Cortex of kidney (tissue), 1 donor: ENCODE measurements at regions not wholly inside any gene's neighbourhood (a gene's known extent, or its start where the extent isn't known, plus 50 kb on each side); places are given as distances from the start of the nearest gene placed in this dataset.
A peak's percentile ranks its signal among the peaks of the same experiment; 100 is the strongest.

Source experiments
- DNase-seq: peaks from one replicate; lab custom pipeline; 2025; lab: John Stamatoyannopoulos, UW

GRCh38 chr2:41775366-41776025 is 272.3 kb upstream of the PKDCC start:
- no peak for DNase-seq

GRCh38 chr2:41779888-41780287 is 267.9 kb upstream of the PKDCC start:
- DNase-seq: no peak

DNA sequence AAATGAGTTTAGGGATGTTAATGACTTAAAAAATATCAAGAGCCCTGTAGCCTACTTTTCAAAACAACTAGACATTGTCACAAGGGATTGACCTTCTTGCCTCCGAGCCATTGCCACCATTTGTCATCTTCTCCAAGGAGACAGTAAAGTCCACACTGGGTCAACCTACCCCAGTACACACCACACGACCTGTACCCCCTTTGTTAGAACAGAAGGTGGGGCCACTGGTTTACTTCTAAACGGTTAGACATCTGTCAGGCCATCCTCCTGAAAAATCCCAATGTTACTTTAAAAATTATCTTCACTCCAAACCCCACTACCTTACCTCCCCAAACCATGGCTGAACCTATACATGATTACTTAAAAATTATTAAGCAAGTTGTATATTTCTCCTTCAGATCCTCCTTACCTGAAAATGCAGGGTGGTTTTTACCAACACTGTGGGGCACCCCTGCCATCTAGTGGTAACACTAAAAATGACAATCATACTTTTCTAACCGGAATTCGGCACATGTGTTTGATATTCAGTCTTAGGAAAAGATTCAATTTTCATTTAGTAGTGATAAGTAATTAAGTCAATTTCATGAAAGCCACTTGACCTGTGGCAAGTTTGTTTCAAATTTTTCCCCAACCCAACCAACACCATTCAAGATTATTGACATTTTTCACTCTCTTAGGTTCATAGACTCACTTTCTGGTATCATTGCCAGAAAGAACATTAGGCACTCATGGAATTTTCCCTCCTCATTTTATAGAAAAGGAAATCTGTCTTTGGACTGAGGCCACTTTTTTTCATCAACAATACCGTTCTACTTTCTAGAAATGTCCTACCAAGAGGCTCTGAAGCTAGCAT is 265.3 kb upstream of the PKDCC start:
- no peak for DNase-seq

GRCh38 chr2:41784496-41784895 is 263.3 kb upstream of the PKDCC start:
- DNase-seq: no peak

DNA sequence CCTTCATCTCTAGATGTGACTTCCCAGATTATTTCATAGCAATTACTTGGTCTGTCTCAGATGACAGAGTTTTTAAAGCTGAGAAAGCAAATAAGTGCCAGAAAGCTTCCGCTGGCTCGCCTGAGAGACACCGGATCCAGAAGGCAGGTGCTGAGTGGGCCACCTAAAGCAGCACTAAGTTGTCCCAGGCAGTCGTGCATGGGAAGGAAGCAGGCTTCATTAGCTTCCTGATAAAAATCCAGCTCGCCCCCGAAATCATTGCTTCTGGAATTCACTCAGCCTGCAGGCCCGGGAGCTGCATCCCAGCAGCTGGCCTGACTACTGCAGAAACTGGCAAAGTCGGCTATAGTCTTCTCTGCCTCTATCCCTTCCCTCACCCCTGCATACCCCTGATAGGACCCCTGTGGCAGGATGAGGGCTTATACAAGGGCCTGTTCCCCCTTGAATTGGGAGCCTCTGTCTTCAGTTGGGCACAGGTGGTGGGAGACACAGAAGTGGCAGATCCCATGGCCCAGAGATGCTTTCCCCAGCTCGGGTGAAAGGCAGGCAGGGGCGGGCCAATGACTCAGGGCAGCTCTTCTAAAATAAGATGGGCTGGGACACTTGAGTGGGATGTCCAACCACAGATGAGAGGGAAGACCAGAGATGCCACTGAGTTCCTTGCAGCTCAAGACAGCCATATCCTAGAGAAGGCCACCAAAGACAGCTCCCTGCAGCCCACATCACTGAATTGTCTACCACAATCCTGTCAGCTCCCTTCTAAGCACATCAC is 262.4 kb upstream of the PKDCC start:
- no peak for DNase-seq

DNA sequence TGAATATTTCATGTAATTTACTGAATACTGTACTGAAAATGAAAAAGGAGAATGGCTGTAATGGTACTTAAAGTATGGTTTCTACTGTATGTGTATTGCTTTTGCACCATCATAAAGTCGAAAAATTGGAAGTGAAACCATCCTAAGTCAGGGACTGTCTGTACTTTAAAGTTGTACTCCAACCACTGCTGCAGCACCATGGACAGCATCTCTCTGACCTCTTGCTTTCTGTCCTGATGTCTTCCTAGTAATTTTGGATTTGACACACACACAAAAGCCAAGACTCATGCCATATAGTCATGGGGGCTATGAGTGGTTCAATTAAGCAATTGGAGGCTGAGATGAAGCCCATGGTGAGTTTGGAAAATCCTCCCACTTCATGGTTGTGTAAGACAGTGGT is 256.3 kb upstream of the PKDCC start:
- DNase-seq: no peak

- no peak for DNase-seq
These were observed 244.5 kb upstream of the PKDCC start for GRCh38 chr2:41803361-41803760.

GRCh38 chr2:41806286-41806685 is 241.5 kb upstream of the PKDCC start:
- no peak for DNase-seq

DNA sequence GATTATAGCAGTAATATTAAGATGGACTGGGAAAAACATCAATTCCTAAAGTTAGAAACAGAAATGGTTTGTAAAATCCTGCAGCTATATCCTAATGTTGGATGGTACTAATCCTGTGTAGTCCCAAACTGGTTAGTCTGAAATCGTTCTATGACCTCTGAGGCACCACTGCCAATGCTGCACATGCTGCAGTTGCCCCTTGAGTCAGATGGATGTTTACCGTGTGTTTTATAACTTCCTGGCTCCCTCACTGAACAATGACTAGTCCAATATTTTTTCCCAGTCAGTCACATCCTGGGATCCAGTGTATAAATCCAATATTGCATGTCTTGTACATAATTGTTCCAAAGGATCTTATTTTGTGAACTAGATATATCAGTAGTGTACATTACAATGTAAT is 226.7 kb upstream of the PKDCC start:
- no peak for DNase-seq

DNA sequence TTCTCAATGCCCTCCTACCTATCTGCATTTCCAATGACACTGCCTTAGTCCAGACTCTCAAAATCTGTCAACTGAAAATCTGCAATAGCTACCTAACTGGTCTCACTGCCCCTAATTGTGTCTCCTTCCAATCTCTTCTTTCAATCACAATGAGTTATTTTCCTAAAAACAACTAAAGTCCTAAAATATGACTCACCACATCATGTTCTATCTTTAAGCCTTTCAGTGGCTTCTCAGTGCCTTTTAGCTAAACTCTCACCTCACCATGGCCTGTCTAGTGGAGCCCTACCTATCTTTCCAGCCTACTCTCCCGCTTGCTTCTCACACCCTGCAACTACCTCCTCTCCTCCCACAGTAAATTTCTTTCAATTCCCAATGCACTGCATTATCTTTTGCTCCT is 220.9 kb upstream of the PKDCC start:
- no peak for DNase-seq

DNA sequence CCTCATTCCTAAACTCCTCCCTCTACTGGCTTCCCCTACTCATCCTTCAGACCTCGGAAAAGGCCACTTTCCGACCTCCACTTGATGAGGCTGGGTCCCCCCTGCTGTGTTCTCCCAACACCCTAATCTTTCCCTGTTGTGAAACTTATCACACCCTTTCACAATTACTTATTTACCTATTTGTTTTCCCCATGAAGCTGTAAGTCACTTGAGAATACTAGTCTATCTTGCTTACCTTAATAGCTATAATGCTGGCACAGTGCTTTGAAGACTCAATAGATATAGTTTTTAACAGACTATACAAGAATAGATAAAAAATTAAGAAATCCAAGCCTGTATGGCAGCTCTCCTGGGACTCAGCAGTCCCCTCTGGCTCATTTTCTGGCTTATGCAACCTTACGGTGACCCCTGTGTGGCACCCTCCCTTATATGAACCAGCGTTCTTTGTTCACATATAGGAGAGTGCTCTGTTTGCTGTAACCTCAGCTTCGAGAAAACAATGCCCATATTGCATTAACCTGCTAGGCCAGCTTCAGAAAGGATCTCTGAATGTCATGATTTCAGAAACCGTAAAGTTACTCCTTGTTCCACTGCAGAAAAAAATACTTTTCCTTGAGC is 220.4 kb upstream of the PKDCC start:
- DNase-seq: no peak

GRCh38 chr2:41828052-41828643 is 219.7 kb upstream of the PKDCC start:
- DNase-seq: no peak

GRCh38 chr2:41829052-41829451 is 218.8 kb upstream of the PKDCC start:
- no peak for DNase-seq

- no peak for DNase-seq
These were observed 217.2 kb upstream of the PKDCC start for GRCh38 chr2:41830600-41830999.

DNA sequence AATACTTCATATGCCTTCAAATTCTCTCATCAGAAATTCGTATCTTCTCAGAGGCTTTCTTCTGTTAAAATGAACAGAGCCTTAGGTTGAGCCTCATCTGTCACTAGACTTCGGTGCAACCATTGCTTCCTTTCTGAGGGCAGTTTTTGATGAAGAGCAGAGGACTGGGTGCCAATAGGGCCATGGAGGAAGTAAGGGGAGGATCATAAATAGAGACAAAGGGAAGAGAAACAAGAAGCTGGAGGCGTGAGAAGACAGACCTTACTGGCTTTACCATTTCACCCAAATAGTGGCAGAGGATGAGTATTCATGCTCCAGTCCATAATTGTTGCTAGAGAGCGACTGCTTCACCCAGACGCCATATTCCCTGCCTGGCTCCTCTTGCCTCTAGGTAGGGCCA is 215.6 kb upstream of the PKDCC start:
- DNase-seq: no peak

- no peak for DNase-seq
These were observed 212.4 kb upstream of the PKDCC start for GRCh38 chr2:41835401-41835800.

GRCh38 chr2:41836948-41837347 is 210.9 kb upstream of the PKDCC start:
- no peak for DNase-seq

DNA sequence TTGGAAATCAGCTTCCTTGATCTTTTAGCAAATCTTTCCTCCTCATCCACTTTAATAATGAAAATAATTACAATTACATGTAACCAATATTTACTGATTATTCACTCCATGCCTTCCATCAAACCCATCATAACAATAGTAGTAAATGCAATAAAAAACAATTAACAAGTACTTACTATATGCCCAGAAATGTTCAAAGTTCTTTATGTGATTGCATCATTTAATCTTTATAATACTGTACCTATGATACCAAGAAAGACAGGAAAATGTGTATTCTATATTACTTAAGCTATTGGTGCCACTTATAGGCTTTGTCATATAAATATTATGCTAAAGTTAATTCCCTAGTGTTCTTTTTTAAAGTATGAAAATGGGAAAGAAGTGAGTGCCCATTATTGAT is 210.2 kb upstream of the PKDCC start:
- DNase-seq: no peak

- DNase-seq: peak; percentile 51
These were observed 206.9 kb upstream of the PKDCC start for GRCh38 chr2:41840702-41841551.

DNA sequence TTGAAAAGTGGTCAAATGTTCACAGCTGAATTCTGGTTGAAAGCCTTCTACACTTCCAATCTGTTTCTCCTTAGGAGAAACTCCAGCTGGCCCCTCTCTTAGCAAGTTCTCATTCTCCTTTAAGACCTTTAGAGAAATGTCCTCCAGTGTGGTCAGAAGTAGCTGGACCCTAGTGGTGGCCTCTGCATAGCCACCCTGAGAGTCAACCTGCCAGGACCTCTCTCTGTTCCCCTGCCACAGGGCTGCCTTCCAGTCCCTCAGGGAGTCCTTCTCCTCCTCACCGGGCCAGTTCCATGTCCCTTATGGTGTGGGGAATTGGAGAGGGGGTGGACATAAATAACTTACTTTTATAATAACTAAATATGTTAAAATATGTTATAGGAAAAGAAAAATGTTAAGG is 200.9 kb upstream of the PKDCC start:
- DNase-seq: no peak
